HepG2 (cell line): ENCODE measurements at regions not wholly inside any gene's neighbourhood (a gene's known extent, or its start where the extent isn't known, plus 50 kb on each side); places are given as distances from the start of the nearest gene placed in this dataset.

ENCODE experiments used
- ATAC-seq: fragments of 200-7000 bp; cut with Tn5 transposase; 3 replicates; pipeline ENCODE4 v1.9.1; 2020; ENCODE audit warnings: mild to moderate bottlenecking, moderate library complexity
- BruUV-seq: library from RNA; stranded (reverse); fragments of 400-500 nt; replicated peaks from 2 replicates; lab custom pipeline; 2021; lab: Mats Ljungman, UMichigan
- CTCF ChIA-PET: fragments of 300-600 bp; formaldehyde crosslinking; extraction: SDS; loops from one replicate; lab custom pipeline; 2021; ENCODE audit warnings: low total read pairs, inconsistent platforms, low intra/inter-chr PET ratio; lab: Yijun Ruan, JAX
- POLR2A ChIA-PET: fragments of 350-600 bp; sonication (Branson Sonifier 250); formaldehyde crosslinking; loops from one replicate; lab custom pipeline; 2020; ENCODE audit warnings: antibody characterized with exemption, inconsistent platforms; lab: Yijun Ruan, JAX
- DNase-seq: peaks from one replicate; pipeline ENCODE4 v3.0.0-alpha.2; 2015; ENCODE audit warnings: low spot score
- FAIRE-seq: peaks from 3 replicates; lab custom pipeline; 2011; peaks lifted over from hg19 to GRCh38; lab: Jason Lieb, UNC
- H2AFZ ChIP-seq: one replicate; pipeline ENCODE4 v1.6.1; 2011; ENCODE audit warnings: low read length, inconsistent platforms
- H3K27ac ChIP-seq: fragments of 300-600 bp; 3 replicates; pipeline ENCODE4 v1.8.0; 2011; ENCODE audit warnings: mixed run types, mild to moderate bottlenecking, mixed read lengths, low read length, inconsistent platforms; ENCODE audit not compliant: insufficient read depth; ENCODE audit errors: extremely low read length
- H3K27me3 ChIP-seq, 2 experiments: fragments of 200-600 bp in 1 of 2; 2 replicates in 1 of 2; 3 replicates in 1 of 2; pipeline versions ENCODE4 v1.6.0 to v1.8.0; 2011; ENCODE audit warnings: low read length in 2 of 2, mild to moderate bottlenecking in 2 of 2, moderate library complexity in 2 of 2, inconsistent platforms in 1 of 2; ENCODE audit not compliant: insufficient read depth in 2 of 2, control insufficient read depth in 1 of 2
- H3K36me3 ChIP-seq, 2 experiments: fragments of 200-600 bp in 1 of 2; replicated peaks in 1 of 2; 2 replicates in 1 of 2; 3 replicates in 1 of 2; pipeline versions ENCODE4 v1.5.1 to v1.8.0; 2011; ENCODE audit warnings: low read length in 2 of 2, inconsistent platforms in 1 of 2; ENCODE audit not compliant: insufficient read depth in 2 of 2, control insufficient read depth in 1 of 2
- H3K4me1 ChIP-seq: 2 replicates; pipeline ENCODE4 v1.5.1; 2012; ENCODE audit warnings: low read length, inconsistent platforms; ENCODE audit not compliant: insufficient read depth
- H3K4me2 ChIP-seq: 2 replicates; pipeline ENCODE4 v1.6.0; 2011; ENCODE audit warnings: low read depth, low read length, inconsistent platforms
- H3K4me3 ChIP-seq, 3 experiments: fragments of 200-600 bp in 1 of 3; sonication (generic), shearing (Covaris generic) in 1 of 3; replicated peaks in 1 of 3; 2 replicates each; pipeline ENCODE4 v1.5.1; 2011 to 2016; ENCODE audit warnings: low read length in 3 of 3, inconsistent platforms in 2 of 3, low read depth in 2 of 3, mild to moderate bottlenecking in 2 of 3, control low read depth in 1 of 3, mixed read lengths in 1 of 3; ENCODE audit not compliant: insufficient read depth in 1 of 3
- H3K79me2 ChIP-seq: one replicate; pipeline ENCODE4 v1.6.1; 2011; ENCODE audit warnings: low read length, inconsistent platforms; ENCODE audit not compliant: insufficient read depth
- H3K9ac ChIP-seq: 2 replicates; pipeline ENCODE4 v1.6.0; 2011; ENCODE audit warnings: mild to moderate bottlenecking, low read depth, low read length, inconsistent platforms; ENCODE audit not compliant: insufficient read depth
- H3K9me3 ChIP-seq: 2 replicates; pipeline ENCODE4 v1.5.1; 2012; ENCODE audit warnings: mild to moderate bottlenecking, low read length
- H4K20me1 ChIP-seq: 2 replicates; pipeline ENCODE4 v1.6.0; 2011; ENCODE audit warnings: inconsistent platforms, mild to moderate bottlenecking, low read length, moderate library complexity; ENCODE audit not compliant: insufficient read depth
- KLF11 ChIP-seq: IDR thresholded peaks from 2 replicates; pipeline ENCODE4 v1.6.1; 2016; ENCODE audit warnings: missing compliant biosample characterization
- NCOA1 ChIP-seq: sonication (generic); formaldehyde crosslinking; IDR thresholded peaks from 2 replicates; pipeline ENCODE4 v1.9.0; 2021; ENCODE audit warnings: missing genetic modification reagents
- SIX1 ChIP-seq: sonication (generic); formaldehyde crosslinking; IDR thresholded peaks from 2 replicates; pipeline ENCODE4 v1.4.0; 2020; ENCODE audit warnings: missing genetic modification reagents, borderline replicate concordance
- THYN1 ChIP-seq: sonication (generic); formaldehyde crosslinking; IDR thresholded peaks from 2 replicates; pipeline ENCODE4 v1.8.1; 2023; ENCODE audit warnings: low read depth, mild to moderate bottlenecking, moderate library complexity, missing genetic modification reagents, borderline replicate concordance
- ZNF367 ChIP-seq: sonication (generic); formaldehyde crosslinking; IDR thresholded peaks from 2 replicates; pipeline ENCODE4 v1.4.0; 2020; ENCODE audit warnings: missing genetic modification reagents, borderline replicate concordance
- ZNF431 ChIP-seq: sonication (generic); formaldehyde crosslinking; IDR thresholded peaks from 2 replicates; pipeline ENCODE4 v1.9.0; 2022; ENCODE audit warnings: missing genetic modification reagents, low read depth, mild to moderate bottlenecking, borderline replicate concordance
- ZSCAN21 ChIP-seq: sonication (generic); formaldehyde crosslinking; IDR thresholded peaks from 2 replicates; pipeline ENCODE4 v1.8.0; 2022; ENCODE audit warnings: mild to moderate bottlenecking, missing genetic modification reagents, moderate library complexity, borderline replicate concordance
- ZXDC ChIP-seq: sonication (generic); formaldehyde crosslinking; IDR thresholded peaks from 2 replicates; pipeline ENCODE4 v1.5.0; 2020; ENCODE audit warnings: mild to moderate bottlenecking, missing genetic modification reagents
- WGBS: methylation state at CpG from one replicate; pipeline ENCODE4 v1.1.6; 2017; ENCODE audit warnings: low lambda C conversion rate; 5-methylcytosine and 5-hydroxymethylcytosine counted together
- in situ Hi-C: cut with HindIII; loops from 2 replicates; pipeline ENCODE4 v1.10.0; 2017; ENCODE audit warnings: low pct_unique_long_range_greater_than_20kb; ENCODE audit not compliant: extremely low pct_ligation_motif_present
- intact Hi-C: fragments of 100-400 bp; cut with micrococcal nuclease; formaldehyde crosslinking; loops from one replicate; pipeline ENCODE4 v1.10.0; 2022; ENCODE audit not compliant: unreplicated experiment
- TF ChIP-seq, protein P1 (sequence below): sonication (generic); formaldehyde crosslinking; IDR thresholded peaks from 2 replicates; pipeline ENCODE4 v1.9.0; 2022; ENCODE audit warnings: low read depth, missing genetic modification reagents
- TF ChIP-seq, protein P2 (sequence below): sonication (generic); formaldehyde crosslinking; IDR thresholded peaks from 2 replicates; pipeline ENCODE4 v1.8.0; 2022; ENCODE audit warnings: mild to moderate bottlenecking, missing genetic modification reagents; ENCODE audit not compliant: insufficient replicate concordance

DNA sequence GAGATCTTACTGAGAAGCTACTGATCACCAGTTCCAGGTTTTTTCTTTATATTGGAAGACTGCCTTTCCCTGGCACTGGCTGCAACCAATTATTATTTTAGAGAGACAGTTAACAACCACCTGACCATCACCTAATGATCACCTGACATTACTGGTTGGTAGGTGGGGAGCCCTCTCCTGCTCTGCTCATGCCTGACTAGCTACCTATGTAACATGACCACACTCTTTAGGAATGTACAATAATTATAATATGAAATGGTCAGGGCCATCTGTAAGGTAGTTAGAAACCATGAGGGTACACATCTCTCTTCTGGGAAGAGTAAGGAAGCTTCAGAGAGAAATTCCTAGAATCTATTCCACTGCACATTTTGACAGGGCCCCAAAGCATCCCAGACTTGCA is 59.0 kb upstream of the SCEL start:
- Histone ChIP-seq H3K4me3 (no peak overlapping the region), H3K9me3 (no peaks in the 10 kb centered on the region), H3K79me2 (no peaks in the 10 kb centered on the region), H3K9ac (no peak overlapping the region), H2AFZ (no peak overlapping the region), H3K27ac (no peak overlapping the region), H3K4me2 (no peak overlapping the region), H3K27me3 (no peaks in the 10 kb centered on the region; a peak in 1 of 5 replicates), H4K20me1 (no peaks in the 10 kb centered on the region), H3K4me1 (peaks cover 7% of the 10 kb centered on the region), H3K36me3 (no peaks in the 10 kb centered on the region)
- ChIA-PET CTCF (no interaction called here), POLR2A (no interaction called here)
- no peak for ATAC-seq
- intact Hi-C loops = loop anchor here (5.0 kb wide), 1 partner anchor 284 kb away; no protein-coding TSS in a partner anchor
- no peak for FAIRE-seq
- no peak for DNase-seq
- no TSS peak for BruUV-seq
- in situ Hi-C loops = no loop called here
- TF ChIP-seq ZSCAN21 (CRISPR knock-in tag) (no peak), KLF11 (CRISPR knock-in tag) (no peak), THYN1 (CRISPR knock-in tag) (no peak), NCOA1 (CRISPR knock-in tag) (no peak)
- TF ChIP-seq, protein P1, sequence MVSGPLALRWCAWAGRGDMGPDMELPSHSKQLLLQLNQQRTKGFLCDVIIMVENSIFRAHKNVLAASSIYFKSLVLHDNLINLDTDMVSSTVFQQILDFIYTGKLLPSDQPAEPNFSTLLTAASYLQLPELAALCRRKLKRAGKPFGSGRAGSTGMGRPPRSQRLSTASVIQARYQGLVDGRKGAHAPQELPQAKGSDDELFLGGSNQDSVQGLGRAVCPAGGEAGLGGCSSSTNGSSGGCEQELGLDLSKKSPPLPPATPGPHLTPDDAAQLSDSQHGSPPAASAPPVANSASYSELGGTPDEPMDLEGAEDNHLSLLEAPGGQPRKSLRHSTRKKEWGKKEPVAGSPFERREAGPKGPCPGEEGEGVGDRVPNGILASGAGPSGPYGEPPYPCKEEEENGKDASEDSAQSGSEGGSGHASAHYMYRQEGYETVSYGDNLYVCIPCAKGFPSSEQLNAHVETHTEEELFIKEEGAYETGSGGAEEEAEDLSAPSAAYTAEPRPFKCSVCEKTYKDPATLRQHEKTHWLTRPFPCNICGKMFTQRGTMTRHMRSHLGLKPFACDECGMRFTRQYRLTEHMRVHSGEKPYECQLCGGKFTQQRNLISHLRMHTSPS = no peak

- no peak for FAIRE-seq
- in situ Hi-C loops = no loop called here
- ChIA-PET POLR2A (no interaction called here), CTCF (no interaction called here)
- 87% methylated on average over 25 of the region's 47 CpGs for WGBS
- H3K79me2 ChIP-seq = no peaks in the 10 kb centered on the region
- no TSS peak for BruUV-seq
- H3K36me3 ChIP-seq = no peaks in the 10 kb centered on the region
- ATAC-seq = no peak
- DNase-seq = no peak
- H3K4me1 ChIP-seq = peaks cover 7% of the 10 kb centered on the region
- H3K9ac ChIP-seq = no peak overlapping the region
- intact Hi-C loops = loop anchor here (5.0 kb wide), 1 partner anchor 283 kb away; no protein-coding TSS in a partner anchor
- H3K4me2 ChIP-seq = no peak overlapping the region
- no peak overlapping the region for H3K4me3 ChIP-seq
- H3K27me3 ChIP-seq = peaks cover 0 to 3% of the 10 kb centered on the region in 2 experiments; a peak in 1 of 5 replicates
- H2AFZ ChIP-seq = no peak overlapping the region
- H3K27ac ChIP-seq = no peak overlapping the region
- H4K20me1 ChIP-seq = no peaks in the 10 kb centered on the region
- no peaks in the 10 kb centered on the region for H3K9me3 ChIP-seq
- TF ChIP-seq, protein P2, sequence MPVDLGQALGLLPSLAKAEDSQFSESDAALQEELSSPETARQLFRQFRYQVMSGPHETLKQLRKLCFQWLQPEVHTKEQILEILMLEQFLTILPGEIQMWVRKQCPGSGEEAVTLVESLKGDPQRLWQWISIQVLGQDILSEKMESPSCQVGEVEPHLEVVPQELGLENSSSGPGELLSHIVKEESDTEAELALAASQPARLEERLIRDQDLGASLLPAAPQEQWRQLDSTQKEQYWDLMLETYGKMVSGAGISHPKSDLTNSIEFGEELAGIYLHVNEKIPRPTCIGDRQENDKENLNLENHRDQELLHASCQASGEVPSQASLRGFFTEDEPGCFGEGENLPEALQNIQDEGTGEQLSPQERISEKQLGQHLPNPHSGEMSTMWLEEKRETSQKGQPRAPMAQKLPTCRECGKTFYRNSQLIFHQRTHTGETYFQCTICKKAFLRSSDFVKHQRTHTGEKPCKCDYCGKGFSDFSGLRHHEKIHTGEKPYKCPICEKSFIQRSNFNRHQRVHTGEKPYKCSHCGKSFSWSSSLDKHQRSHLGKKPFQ (CRISPR knock-in tag) = no peak
- TF ChIP-seq ZNF431 (no peak), ZNF367 (CRISPR knock-in tag) (no peak), ZXDC (CRISPR knock-in tag) (no peak), SIX1 (no peak)
Measured at GRCh38 chr13:77475345-77476084, 60.0 kb upstream of the SCEL start.
